IPS DF 19.7 (cell line): ENCODE measurements at regions not wholly inside any gene's neighbourhood (a gene's known extent, or its start where the extent isn't known, plus 50 kb on each side); places are given as distances from the start of the nearest gene placed in this dataset.

Source experiments
- DNase-seq: peaks from one replicate; pipeline ENCODE4 v3.0.0-alpha.2; 2013; ENCODE audit warnings: low read depth, low spot score

DNA sequence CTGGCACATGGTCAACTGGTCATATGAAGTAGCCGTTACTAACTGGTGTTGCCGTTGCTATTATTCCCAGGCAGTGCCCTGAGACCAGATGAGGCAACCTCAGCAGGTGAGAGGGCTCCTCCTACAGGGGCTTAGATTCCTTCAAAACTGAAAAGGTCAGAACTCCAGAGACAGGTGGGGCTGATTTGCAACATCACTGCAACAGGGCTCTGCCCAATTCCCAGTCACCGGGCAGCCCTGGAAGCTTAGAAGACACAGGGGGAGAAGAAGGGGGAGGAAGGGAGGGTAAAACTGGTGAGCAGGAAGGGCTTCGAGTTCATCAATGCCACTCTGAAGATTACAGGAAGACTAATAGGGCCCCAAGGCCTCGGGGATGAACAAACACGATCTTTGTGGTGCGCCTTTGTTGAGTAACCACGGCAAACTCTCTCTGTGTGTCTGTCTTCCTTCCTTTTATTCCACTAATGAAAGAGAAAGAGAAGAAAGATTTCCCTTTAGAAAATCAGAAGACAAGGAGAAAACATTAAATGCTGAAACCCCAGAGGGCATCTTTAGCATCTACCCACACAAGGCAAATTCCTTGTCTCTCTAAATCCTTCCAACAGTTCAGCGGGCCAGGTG lies 749.1 kb upstream of the TBX3 start:
- no peak for DNase-seq

GRCh38 chr12:115430636-115431035 lies 746.7 kb upstream of the TBX3 start:
- DNase-seq, result no peak

GRCh38 chr12:115426732-115427131 lies 742.8 kb upstream of the TBX3 start:
- no peak for DNase-seq

- no peak for DNase-seq
Observed at GRCh38 chr12:115424003-115424402, 740.0 kb upstream of the TBX3 start.

GRCh38 chr12:115423546-115423987 lies 739.6 kb upstream of the TBX3 start:
- no peak for DNase-seq

DNA sequence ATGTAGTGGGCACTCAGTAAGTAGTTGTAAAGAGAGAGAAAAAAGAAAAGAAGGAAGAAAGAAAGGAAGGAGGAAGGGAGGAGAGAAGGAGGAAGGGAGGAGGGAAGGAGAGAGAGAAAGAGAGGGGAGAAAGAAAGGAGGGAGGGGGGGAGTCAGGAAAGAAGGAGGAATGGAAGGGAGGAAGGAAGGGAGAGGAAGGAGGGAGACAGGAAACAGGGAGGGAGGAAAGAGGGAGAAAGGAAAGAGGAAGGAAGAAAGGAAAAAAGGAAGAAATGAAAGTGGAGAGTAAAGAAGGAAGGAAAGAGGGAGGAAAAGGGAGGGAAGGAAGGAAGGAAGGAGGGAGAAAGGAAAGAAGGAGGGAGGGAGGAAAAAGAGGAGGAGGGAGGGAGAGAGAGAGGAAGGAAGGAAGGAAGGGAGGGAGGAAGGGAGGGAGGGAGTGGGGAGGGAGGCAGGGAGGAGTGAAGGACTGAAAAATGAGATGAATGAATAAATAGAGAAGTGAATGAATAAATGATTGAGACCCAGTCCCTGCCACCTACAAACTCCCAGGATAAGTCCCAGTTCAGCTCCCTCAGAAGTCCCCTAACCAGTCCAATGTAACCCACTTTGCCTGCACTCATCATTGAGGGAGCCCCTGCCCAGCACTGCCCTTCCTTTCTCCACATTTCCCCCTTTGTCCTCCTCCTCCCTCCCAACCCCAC lies 739.0 kb upstream of the TBX3 start:
- no peak for DNase-seq

- DNase-seq, result no peak
Observed at GRCh38 chr12:115421796-115422709, 738.1 kb upstream of the TBX3 start.

GRCh38 chr12:115421350-115421749 lies 737.4 kb upstream of the TBX3 start:
- DNase-seq, result no peak

DNA sequence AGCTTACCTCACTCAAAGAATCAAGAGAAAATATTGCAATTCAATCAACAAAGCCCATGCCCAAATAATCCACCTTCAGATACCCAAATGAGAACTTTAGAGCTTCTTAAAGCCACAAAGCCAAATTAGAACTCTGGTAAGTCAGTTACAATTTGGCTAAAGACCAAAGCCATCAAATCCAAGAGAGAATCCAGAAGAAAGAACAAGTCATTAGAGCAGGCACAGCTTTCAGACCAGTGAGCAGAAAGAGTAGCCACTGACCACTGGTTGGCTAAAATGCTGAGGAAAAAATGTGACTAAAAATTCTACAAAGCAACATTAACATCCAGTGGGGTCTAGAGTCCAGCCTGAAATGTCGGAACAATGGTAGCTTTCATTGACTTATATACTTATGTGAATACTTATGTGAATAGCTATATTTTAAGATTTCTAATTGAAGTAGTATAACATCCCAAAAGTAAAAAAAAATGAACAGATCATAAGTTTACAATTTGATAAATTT lies 735.2 kb upstream of the TBX3 start:
- DNase-seq, result no peak

DNA sequence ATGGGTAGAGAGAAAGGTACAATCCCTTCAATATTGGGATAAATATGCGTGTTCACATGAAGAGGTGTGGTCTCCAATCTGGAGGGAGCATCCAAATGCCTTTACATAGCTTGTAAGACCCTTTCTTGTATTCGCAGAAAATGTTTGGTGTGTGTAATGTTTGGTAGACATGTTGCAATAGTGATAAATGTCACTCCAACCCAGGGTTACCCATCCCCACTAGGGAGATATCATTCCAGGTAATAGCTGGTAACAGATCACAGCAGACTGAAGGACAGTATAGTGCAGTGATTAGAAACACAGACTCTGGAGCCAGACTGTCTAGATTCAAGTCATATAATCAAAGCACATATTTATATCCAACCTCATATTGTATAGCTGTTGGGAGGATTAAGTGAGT lies 733.6 kb upstream of the TBX3 start:
- no peak for DNase-seq

DNA sequence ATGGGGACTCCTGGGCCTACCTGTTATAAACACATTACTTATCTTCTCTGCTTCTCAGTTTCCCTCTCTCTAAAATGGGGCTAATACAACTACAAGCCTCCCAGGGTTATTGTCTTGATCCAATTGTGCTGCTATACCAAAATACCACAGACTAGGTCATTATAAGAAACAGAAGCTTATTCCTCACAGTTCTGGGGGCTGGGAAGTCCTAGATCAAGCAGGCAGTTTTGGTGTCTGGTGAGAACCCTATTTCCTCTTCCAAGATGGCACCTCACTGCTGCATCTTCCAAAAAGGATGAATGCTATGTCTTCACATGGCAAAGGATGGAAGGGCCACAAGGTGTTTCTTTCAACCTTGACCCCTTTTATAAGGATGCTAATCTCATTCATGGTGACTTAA lies 732.9 kb upstream of the TBX3 start:
- no peak for DNase-seq

- DNase-seq, result no peak
Observed at GRCh38 chr12:115413626-115414025, 729.7 kb upstream of the TBX3 start.

- no peak for DNase-seq
Observed at GRCh38 chr12:115412831-115413230, 728.9 kb upstream of the TBX3 start.

- no peak for DNase-seq
Observed at GRCh38 chr12:115411121-115411520, 727.1 kb upstream of the TBX3 start.

- no peak for DNase-seq
Observed at GRCh38 chr12:115408642-115409041, 724.7 kb upstream of the TBX3 start.

GRCh38 chr12:115407723-115408122 lies 723.7 kb upstream of the TBX3 start:
- DNase-seq, result no peak

DNA sequence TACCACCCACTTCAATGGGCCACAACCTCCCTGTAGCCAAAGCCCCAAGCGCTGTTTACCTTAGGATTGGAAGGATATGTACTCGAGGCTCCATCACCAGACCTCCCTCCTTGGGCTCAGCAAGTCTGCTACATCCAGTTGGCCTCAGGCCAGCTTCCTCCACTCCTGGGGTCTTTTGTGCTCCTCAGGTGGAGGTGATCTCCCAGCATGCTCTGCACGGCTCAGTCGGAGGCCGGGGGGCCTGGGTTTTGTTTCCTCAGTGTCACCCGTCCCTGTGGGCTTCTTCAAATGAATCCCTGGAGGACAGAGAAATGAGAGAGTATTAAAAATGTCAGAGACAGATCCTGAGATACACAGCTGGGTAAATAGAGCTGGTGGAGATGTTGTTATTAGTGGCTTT lies 723.1 kb upstream of the TBX3 start:
- no peak for DNase-seq

DNA sequence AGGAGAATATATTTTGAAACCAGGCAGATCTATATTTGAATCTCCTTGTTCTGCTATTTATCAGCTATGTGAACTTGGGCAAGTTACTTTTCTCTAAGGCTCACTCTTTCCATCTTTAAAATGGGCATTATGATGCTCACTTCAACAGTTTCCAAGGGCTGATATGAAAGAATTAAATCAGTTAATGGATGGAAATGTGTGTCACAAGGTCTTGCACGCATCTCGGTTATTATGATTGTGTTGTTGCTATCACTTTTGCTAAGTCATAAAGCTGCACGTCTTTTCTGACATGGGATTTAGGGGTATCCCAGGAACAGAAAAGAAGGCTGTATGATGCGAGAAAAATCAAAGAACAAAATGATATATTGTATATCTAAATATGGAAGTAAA lies 721.5 kb upstream of the TBX3 start:
- no peak for DNase-seq

GRCh38 chr12:115404761-115405470 lies 720.9 kb upstream of the TBX3 start:
- no peak for DNase-seq

- DNase-seq, result no peak
Observed at GRCh38 chr12:115403689-115404088, 719.7 kb upstream of the TBX3 start.

DNA sequence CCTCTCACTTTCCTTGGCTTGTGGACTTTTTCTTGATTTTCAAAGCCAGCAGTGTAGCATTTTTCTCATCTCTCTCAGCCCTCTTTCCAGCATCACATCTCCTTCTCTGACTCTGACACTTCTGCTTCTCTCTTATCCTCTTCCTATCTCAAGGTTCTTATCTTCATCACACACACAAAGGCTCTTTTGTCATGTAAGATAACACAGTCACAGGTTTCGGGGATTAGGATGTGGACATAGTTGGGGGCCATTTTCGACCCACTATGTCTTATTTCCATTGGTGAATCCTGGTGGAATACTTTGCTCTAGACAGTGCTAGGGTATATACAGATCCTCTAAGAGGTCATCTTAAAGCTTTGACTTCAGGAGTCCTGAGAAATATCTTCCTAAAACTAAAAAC lies 719.3 kb upstream of the TBX3 start:
- DNase-seq, result no peak
